COLO668 (cell line): ENCODE measurements at regions not wholly inside any gene's neighbourhood (a gene's known extent, or its start where the extent isn't known, plus 50 kb on each side); places are given as distances from the start of the nearest gene placed in this dataset.
"Not testable (repeated sequence)": the region's sequence is repeated elsewhere in the genome, so short reads cannot be mapped to it uniquely, and the experiment has no call there.

Source experiments
- DNase-seq: peaks from one replicate; lab custom pipeline; 2025; ENCODE audit not compliant: unreplicated experiment; lab: John Stamatoyannopoulos, UW

- no peak for DNase-seq
These were observed 220.8 kb upstream of the ATP10A start for GRCh38 chr15:26083896-26084295.

- DNase-seq = no peak
These were observed 220.3 kb upstream of the ATP10A start for GRCh38 chr15:26083457-26083856.

GRCh38 chr15:26082221-26083109 lies 219.3 kb upstream of the ATP10A start:
- DNase-seq = peak; percentile 96

DNA sequence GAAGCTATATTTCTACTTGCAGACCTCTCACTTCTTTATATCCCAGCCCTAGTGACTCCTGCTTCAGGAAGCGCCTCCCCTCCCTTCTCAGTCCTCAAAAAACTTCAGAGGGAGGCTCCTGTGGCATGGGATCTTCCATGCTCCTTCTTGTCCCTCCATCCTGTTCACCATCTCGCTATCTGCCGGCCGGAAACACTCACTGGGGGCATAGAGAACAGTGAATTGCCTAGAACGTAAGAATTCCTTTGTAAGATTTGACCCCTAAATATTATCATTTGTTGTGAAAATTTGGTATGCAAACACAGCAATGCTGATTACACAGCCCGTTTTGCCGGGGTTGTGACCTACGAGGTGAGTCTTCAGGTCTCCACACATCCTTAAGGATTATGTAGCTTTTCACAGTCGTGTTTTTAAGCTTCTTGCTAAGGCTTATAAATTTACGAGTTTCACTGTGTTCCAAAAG lies 218.7 kb upstream of the ATP10A start:
- DNase-seq = no peak

- no peak for DNase-seq
These were observed 212.6 kb upstream of the ATP10A start for GRCh38 chr15:26075770-26076169.

- no peak for DNase-seq
These were observed 210.6 kb upstream of the ATP10A start for GRCh38 chr15:26073430-26074333.

DNA sequence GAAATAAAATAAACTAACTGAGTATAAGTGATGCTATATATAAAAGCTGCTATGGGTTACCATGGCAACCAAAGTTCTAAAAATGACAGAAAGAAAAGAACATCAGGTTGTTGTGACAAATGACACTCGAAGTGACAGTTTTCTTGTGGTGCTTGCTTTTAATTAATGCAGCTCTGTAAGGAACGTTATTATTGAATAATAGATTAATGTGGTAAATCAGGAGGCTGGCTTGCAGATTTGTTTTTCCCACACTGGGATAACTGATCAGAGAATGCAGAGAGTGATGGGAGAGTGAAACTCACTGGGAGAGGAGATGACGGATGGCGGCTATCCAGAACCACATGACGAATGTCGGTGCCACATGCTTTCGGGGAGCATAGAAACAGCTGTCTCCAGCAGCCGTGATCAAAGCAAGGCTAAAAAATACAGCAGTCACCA lies 207.0 kb upstream of the ATP10A start:
- no peak for DNase-seq

GRCh38 chr15:26069231-26069641 lies 206.1 kb upstream of the ATP10A start:
- no peak for DNase-seq

- no peak for DNase-seq
These were observed 203.8 kb upstream of the ATP10A start for GRCh38 chr15:26066896-26067295.

DNA sequence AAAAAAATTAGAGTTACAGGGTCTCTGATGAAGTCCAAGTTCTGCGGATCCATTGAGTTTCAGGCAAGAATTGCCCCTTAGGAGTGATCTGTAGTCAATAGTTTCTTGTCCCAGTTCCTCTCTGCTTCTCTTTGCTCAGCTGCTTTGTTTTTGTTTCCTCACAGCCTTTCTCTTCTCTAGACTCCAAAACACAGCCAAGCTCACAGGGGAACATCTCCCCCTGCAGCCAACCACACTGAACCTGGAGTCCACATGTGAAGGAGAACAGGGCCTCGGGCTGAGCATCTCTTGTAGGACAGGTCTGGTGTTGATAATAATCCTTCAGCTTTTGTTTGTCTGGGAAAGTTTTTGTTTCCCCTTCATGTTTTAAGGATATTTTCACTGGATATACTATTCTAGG lies 202.6 kb upstream of the ATP10A start:
- peak; percentile 5 for DNase-seq

DNA sequence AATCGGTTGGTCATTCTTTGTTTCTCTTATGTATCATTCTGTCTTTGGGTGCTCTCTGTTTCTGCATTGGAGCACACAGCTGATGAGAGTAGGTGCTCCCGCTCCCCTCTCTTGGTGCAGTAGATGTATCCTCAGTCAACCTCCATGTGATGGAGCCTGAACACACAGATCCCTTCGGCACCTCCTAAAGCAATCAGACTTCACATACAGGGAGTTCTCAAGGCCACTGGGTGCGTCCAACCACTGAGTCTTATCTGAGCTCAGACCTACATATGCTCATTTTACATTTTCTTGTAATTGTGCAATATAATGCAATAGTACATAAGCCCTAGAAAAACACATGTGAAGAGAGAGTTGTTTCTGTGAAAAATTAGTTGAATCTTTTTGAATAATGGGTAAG lies 198.1 kb upstream of the ATP10A start:
- no peak for DNase-seq

DNA sequence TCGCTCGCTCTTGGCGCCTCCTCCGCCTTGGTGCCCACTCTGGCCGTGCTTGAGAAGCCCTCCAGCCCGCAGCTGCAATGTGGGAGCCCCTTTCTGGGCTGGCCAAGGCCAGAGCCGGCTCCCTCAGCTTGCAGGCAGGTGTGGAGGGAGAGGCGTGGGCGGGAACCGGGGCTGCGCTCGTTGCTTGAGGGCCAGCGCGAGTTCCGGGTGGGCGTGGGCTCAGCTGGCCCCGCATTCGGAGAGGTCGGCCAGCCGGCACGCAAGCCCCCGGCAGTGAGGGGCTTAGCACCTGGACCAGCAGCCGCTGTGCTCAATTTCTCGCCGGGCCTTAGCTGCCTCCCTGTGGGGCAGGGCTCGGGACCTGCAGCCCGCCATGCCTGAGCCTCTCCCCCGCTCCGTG lies 193.6 kb upstream of the ATP10A start:
- DNase-seq = not testable (repeated sequence)

GRCh38 chr15:26051761-26052675 lies 188.9 kb upstream of the ATP10A start:
- DNase-seq = no peak

- DNase-seq = no peak
These were observed 187.9 kb upstream of the ATP10A start for GRCh38 chr15:26050984-26051383.

- DNase-seq = no peak
These were observed 187.0 kb upstream of the ATP10A start for GRCh38 chr15:26049900-26050657.

GRCh38 chr15:26048669-26049068 lies 185.5 kb upstream of the ATP10A start:
- DNase-seq = no peak

DNA sequence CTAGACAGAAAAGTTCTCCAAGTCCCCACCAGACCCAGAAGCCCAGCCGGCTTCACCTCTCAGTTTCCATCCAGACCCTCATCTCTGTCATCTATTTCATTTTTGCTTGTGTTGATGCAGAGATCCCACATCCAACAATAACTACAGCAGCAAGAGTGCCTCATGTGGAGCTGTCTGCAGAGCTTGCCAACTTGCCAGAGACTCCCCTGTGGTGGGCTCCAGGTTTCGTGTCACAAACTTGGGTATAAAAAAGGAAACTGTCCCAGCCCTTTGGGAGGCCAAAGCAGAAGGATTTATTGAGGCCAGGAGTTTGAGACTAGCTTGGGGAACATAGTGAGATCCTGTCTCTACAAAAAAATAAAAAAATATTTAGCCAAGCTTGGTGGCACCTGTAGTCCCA lies 182.4 kb upstream of the ATP10A start:
- DNase-seq = no peak

- no peak for DNase-seq
These were observed 179.9 kb upstream of the ATP10A start for GRCh38 chr15:26043018-26043417.

GRCh38 chr15:26038693-26039092 lies 175.6 kb upstream of the ATP10A start:
- no peak for DNase-seq

GRCh38 chr15:26037369-26037768 lies 174.2 kb upstream of the ATP10A start:
- DNase-seq = no peak
